COLO668 (cell line): ENCODE measurements at regions not wholly inside any gene's neighbourhood (a gene's known extent, or its start where the extent isn't known, plus 50 kb on each side); places are given as distances from the start of the nearest gene placed in this dataset.
"Not testable (repeated sequence)": the region's sequence is repeated elsewhere in the genome, so short reads cannot be mapped to it uniquely, and the experiment has no call there.

ENCODE experiments used
- DNase-seq: peaks from one replicate; lab custom pipeline; 2025; ENCODE audit not compliant: unreplicated experiment; lab: John Stamatoyannopoulos, UW

- DNase-seq = no peak
Measured at GRCh38 chr3:70518356-70518755, 205.9 kb upstream of the MDFIC2 start.

- DNase-seq = no peak
Measured at GRCh38 chr3:70517124-70517890, 204.9 kb upstream of the MDFIC2 start.

- DNase-seq = no peak
Measured at GRCh38 chr3:70516076-70516475, 203.6 kb upstream of the MDFIC2 start.

- no peak for DNase-seq
Measured at GRCh38 chr3:70507486-70507885, 195.0 kb upstream of the MDFIC2 start.

GRCh38 chr3:70506775-70507174 is 194.3 kb upstream of the MDFIC2 start:
- no peak for DNase-seq

GRCh38 chr3:70501561-70501960 is 189.1 kb upstream of the MDFIC2 start:
- no peak for DNase-seq

GRCh38 chr3:70488816-70489215 is 176.4 kb upstream of the MDFIC2 start:
- DNase-seq = no peak

- no peak for DNase-seq
Measured at GRCh38 chr3:70488131-70488530, 175.7 kb upstream of the MDFIC2 start.

- no peak for DNase-seq
Measured at GRCh38 chr3:70486414-70487017, 174.1 kb upstream of the MDFIC2 start.

GRCh38 chr3:70476174-70476573 is 163.7 kb upstream of the MDFIC2 start:
- DNase-seq = no peak

GRCh38 chr3:70471464-70472342 is 159.3 kb upstream of the MDFIC2 start:
- DNase-seq = no peak

- DNase-seq = no peak
Measured at GRCh38 chr3:70466096-70466495, 153.7 kb upstream of the MDFIC2 start.

- no peak for DNase-seq
Measured at GRCh38 chr3:70464876-70465275, 152.4 kb upstream of the MDFIC2 start.

- DNase-seq = no peak
Measured at GRCh38 chr3:70464465-70464864, 152.0 kb upstream of the MDFIC2 start.

GRCh38 chr3:70450220-70450619 is 137.8 kb upstream of the MDFIC2 start:
- DNase-seq = not testable (repeated sequence)

- not testable (repeated sequence) for DNase-seq
Measured at GRCh38 chr3:70435422-70435821, 123.0 kb upstream of the MDFIC2 start.

- DNase-seq = no peak
Measured at GRCh38 chr3:70433091-70433490, 120.7 kb upstream of the MDFIC2 start.

- DNase-seq = no peak
Measured at GRCh38 chr3:70431911-70432310, 119.5 kb upstream of the MDFIC2 start.

- no peak for DNase-seq
Measured at GRCh38 chr3:70426071-70426470, 113.6 kb upstream of the MDFIC2 start.

- DNase-seq = no peak
Measured at GRCh38 chr3:70421506-70421905, 109.1 kb upstream of the MDFIC2 start.

GRCh38 chr3:70409018-70409417 is 96.6 kb upstream of the MDFIC2 start:
- no peak for DNase-seq

- DNase-seq = no peak
Measured at GRCh38 chr3:70400194-70400593, 87.8 kb upstream of the MDFIC2 start.
